GM19025 (cell line): ENCODE measurements at regions not wholly inside any gene's neighbourhood (a gene's known extent, or its start where the extent isn't known, plus 50 kb on each side); places are given as distances from the start of the nearest gene placed in this dataset.

Experiments
- ATAC-seq: cut with Tn5 transposase; IDR thresholded peaks from one replicate; pipeline ENCODE4 v1.9.1; 2021; ENCODE audit warnings: mild to moderate bottlenecking, low read depth, moderate library complexity; ENCODE audit not compliant: unreplicated experiment

DNA sequence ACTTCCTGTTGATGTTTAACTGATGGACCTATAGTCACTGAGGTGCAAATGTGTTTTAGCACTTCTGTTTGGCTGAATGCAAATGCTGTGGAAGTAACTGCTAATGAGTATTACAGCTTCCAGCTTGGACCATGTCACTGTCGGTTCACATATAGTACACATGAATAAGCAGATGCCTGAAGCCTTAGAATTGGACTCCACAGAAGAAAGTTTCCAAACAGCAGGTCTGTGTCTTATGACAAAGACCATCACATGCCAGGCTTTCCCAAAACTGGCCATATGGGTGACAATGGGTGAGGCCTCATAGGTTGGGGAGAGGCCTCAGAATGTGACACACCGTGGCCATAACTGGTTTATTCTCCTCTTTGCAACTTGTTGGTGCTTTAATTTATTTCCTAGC, 241.8 kb downstream of the WNT5A start:
- no peak for ATAC-seq

DNA sequence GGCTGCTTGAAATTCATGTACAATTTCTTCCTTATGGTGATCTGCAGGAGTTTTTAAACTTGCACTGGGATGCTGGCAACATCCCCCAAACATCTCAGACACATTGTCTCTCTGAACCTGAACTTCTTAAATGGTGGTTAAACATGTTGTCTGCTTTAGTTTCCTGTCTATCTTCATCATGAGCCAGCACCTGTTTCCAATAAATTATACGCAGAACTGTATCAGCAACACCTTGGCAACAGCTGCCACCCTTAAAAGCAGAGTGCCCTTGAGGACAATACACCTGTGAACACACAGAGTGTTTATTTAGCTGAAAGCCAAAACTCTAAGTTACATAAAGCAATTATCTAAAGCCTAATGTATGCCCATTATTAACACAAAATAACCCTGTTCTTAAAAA, 242.9 kb downstream of the WNT5A start:
- no peak for ATAC-seq

GRCh38 chr3:55243678-55244077, 243.4 kb downstream of the WNT5A start:
- ATAC-seq = no peak

DNA sequence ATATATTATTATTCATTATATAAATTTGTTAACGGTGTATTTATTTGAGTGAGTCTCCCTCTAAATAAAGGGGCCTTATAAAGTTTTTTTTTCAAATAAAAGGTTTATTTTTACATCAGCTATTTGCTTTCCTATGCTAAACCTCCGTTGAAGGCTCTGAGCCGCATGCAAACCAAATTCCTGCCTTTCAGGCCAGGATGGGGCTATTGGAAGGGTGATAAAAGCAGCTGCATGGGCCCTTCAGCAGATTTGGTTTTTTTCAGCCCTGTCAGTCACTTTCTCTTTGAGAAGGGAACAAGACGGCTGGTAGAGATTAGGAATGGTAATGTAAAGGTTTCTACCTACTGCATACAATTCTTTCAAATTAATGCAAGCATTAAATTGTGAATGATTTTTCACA, 244.2 kb downstream of the WNT5A start:
- no peak for ATAC-seq

GRCh38 chr3:55241098-55241497, 246.0 kb downstream of the WNT5A start:
- no peak for ATAC-seq

DNA sequence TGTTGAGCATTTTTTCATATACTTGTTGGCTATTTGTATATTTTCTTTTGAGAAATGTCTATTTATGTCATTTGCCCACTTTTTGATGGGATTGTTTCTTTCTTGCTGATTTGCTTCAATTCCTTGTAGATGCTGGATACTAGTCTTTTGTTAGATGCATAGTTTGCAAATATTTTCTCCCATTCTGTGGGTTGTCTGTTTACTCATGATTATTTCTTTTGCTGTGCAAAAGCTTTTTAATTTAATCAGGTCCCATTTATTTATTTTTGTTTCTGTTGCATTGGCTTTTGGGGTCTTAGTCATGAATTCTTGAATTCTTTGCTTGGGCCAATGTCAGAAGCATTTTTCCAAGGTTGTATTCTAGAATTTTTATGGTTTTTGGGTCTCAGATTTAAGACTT, 251.7 kb downstream of the WNT5A start:
- ATAC-seq = no peak

DNA sequence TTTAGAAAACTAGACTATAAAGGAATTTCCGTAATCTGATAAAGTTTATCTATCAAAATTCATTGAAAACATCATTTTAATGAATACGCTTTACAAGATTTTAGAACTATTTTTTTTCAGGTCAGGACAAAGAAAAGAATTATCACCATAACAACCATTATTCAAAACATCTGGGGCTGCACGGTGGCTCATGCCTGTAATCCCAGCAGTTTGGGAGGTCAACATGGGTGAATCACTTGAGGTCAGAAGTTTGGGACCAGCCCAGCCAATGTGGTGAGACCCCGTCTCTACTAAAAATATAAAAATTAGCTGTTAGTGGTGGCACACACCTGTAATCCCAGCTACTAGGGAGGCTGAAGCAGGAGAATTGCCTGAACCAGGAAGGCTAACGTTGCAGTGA, 260.4 kb downstream of the WNT5A start:
- no peak for ATAC-seq

GRCh38 chr3:55218577-55218976, 268.5 kb downstream of the WNT5A start:
- ATAC-seq = no peak

GRCh38 chr3:55207744-55208143, 279.4 kb downstream of the WNT5A start:
- ATAC-seq = no peak

- ATAC-seq = no peak
These were observed 278.1 kb upstream of the LRTM1 start for GRCh38 chr3:55205990-55206389.

DNA sequence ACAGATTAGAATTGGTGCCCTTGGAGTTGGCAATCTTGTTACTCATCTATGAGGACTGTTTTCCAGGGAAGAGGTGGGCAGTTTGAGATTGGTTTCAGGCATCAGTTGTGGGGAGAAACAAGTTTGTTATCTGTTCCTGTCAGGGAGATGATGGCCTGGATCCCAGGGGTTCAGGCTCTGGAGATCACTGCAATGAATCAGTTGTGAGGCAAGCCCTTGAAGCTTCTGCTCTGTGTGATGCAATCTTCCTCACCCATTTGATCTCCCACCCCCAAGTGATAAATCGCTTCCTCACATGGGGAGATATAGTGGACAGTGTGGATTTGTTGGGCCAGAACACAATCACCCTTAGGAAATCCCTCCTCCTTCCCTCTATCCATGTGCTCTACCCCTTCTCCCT, 276.6 kb upstream of the LRTM1 start:
- no peak for ATAC-seq

GRCh38 chr3:55203546-55203945, 275.7 kb upstream of the LRTM1 start:
- ATAC-seq = no peak

DNA sequence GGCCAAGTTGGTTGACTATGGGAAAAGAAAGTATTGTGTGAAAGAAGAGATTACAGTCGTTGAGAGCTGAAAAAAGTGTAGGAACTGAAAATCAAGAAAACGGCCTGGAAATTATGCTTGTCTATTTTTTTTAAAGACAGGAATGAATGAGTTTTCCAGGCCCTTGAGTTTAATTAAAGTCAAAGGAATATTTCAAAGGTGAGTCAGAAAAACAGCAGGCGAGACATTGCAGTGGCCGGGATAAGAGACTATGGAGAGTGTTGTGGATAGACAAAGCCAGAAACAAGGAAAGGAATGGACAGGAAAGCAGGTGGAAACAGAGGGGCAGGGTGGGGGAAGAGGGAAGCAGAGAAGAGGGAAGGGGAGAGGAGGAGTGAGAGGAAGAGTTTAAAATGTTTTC, 275.1 kb upstream of the LRTM1 start:
- no peak for ATAC-seq

DNA sequence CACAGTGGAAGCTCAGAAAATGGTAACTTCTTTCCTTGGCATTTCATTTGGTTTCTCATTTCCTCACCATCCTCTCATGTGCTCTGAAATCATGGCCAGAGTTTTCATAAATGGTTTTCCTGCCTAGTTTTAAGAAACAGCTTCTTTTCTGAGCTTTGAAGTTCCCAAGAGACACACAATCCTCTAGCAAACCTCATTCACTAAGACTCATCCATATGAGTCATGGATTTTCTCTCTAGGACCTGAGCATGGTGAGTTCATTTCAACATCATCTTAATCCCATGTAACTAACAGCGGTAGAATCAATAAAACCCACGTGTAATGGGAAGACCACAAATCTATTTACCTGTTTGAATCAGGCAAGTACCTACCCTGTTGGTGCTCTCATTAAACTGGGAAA, 274.5 kb upstream of the LRTM1 start:
- ATAC-seq = no peak

GRCh38 chr3:55201779-55202178, 273.9 kb upstream of the LRTM1 start:
- ATAC-seq = no peak

DNA sequence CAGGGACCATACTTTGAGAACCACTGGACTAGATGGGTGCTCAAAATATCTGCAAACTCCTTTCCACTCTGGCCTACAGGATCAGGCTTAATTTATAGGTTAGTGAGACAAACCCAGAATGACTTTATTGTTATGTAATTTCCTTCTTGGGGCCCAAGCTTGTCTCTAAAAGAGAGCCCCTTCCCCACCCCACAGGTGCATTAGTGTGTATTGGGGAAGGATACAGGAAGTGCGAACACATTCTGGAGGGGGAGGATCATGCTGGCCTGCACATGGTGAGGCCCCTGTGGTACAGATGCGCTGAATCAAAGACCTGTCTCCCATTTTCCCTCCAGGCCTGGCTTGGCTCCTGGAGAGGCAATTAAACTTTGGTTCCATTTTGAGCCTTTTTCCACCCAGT, 273.0 kb upstream of the LRTM1 start:
- ATAC-seq = no peak

DNA sequence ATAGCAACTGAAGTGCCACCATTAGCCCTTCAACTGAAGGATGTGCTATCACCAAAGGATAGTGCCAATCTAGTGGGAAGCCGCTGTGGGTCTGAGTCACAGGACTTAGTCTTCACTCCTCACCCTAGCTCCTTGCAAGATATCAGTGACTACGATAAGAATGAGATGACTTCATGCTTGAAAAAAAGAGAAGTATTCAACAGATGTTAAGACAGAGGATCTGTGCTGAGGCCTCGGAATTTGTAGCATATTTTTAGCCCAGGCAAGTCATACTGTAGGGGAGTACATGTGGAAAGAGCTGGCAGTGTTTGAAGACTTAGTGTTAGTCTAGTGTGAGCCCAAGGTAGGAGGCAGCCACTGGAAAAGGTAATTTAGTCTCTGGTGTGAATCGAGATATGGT, 270.7 kb upstream of the LRTM1 start:
- no peak for ATAC-seq

- no peak for ATAC-seq
These were observed 269.2 kb upstream of the LRTM1 start for GRCh38 chr3:55197021-55197420.

DNA sequence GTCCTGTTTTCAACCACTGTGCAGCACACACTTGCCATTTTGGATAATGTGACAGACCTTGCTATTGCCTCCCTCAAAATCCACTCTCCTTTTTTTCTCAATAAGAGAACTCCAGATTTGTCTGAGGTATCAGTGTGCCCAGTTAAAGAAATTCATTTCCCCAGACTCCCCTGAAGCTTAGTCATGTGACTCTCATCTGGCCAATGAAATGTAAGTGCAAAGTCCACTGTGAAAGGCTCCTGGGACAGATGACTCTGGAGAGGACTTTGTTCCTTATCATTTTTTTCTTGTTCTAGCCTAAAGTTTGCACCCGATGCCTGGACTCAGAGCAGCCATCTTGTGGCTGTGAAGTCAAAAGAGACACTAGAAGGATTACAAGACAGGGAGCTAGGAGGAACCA, 268.6 kb upstream of the LRTM1 start:
- ATAC-seq = no peak

DNA sequence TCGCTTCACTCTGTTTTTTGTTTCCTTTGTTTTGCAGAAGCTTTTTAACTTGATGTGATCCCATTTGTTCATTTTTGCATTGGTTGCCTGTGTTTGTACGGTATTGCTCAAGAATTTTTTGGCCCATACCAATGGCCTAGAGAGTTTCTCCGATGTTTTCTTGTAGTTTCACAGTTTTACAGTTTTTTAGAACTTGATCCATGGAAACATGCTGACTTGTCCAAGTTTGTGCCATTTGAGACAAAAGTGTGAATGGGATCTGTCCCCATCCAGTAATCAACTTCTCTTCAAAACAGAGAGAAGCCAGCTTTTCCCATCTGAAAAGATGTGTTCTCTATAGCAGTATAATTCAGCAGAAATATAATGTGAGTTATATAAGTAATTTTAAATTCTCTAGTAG, 266.5 kb upstream of the LRTM1 start:
- ATAC-seq = no peak

DNA sequence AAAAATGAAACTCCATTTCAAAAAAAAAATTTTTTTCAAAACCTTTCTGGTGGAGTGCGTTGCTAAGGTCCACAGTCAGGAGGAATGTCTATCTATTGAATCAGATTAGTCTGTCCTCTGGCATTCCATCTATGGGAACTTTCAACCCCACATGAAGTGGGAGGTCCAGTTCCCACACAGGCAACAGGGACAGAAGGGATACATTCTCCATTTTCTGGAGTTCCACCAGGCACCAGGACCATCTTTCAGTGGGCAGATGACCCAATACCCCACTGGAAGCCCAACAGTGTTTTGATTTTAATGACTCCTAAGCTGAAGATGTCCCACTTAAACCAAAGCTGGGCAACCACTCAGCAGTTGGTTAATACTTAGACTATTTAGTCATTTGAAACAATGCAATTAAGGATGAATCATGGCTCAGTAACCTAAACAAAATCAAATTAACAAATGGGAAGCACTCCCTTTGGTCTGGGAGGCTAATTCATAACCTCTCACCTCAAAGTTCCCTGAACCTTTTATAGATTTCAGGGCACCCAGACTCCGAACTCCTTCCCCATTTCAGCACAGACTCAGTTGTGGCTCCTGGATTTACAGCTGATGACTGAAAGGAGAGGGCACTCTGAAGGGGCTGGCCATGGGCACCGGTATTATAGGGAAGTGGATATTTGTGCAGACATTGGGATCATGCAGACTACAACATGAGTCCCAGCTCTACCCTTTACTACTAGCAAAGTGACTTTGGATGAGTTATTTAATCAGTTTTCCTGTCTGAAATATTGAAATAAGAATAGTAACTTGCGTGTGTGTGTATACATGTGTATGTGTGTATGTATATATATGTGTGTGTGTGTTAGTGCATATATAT, 264.3 kb upstream of the LRTM1 start:
- no peak for ATAC-seq

- ATAC-seq = no peak
These were observed 262.5 kb upstream of the LRTM1 start for GRCh38 chr3:55190331-55190730.

DNA sequence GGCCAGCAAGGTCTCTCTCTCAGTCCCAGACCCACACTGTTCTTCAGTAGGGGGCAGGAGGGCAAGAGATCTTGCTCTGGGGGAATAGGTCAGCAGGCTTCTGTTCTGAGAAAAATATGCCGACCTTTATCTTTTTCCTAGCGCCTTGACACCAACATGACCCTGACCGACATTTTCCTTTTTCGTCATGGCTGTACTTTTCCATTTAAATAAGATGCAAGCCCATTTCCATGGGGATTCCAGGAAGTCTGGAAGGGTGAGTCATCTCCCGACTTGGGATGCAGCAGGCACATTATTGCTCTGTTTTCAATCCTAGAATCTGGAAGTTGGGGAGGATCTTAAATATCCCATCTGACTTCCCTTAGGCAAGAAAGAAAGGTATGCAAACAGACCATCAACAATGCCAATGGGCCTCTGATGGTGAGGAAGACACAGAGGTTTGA, 261.5 kb upstream of the LRTM1 start:
- ATAC-seq = no peak
